HG02884 (cell line): ENCODE measurements at regions not wholly inside any gene's neighbourhood (a gene's known extent, or its start where the extent isn't known, plus 50 kb on each side); places are given as distances from the start of the nearest gene placed in this dataset.

ENCODE experiments used
- ATAC-seq: cut with Tn5 transposase; IDR thresholded peaks from one replicate; pipeline ENCODE4 v1.9.1; 2021; ENCODE audit warnings: mild to moderate bottlenecking, moderate library complexity; ENCODE audit not compliant: unreplicated experiment

GRCh38 chr2:183283209-183283608 lies 159.0 kb downstream of the NUP35 start:
- ATAC-seq = no peak

GRCh38 chr2:183284606-183285005 lies 160.4 kb downstream of the NUP35 start:
- ATAC-seq = no peak

- ATAC-seq = no peak
Observed at GRCh38 chr2:183291436-183291835, 167.2 kb downstream of the NUP35 start.

GRCh38 chr2:183292028-183292427 lies 167.8 kb downstream of the NUP35 start:
- no peak for ATAC-seq

- ATAC-seq = no peak
Observed at GRCh38 chr2:183339311-183339710, 215.1 kb downstream of the NUP35 start.

GRCh38 chr2:183341057-183341456 lies 216.8 kb downstream of the NUP35 start:
- ATAC-seq = no peak

- ATAC-seq = no peak
Observed at GRCh38 chr2:183347969-183348368, 223.7 kb downstream of the NUP35 start.

- peak; percentile 67 for ATAC-seq
Observed at GRCh38 chr2:183348492-183348891, 224.2 kb downstream of the NUP35 start.

GRCh38 chr2:183349091-183349490 lies 224.8 kb downstream of the NUP35 start:
- ATAC-seq = no peak

- ATAC-seq = no peak
Observed at GRCh38 chr2:183359867-183360266, 235.6 kb downstream of the NUP35 start.

GRCh38 chr2:183371545-183371944 lies 247.3 kb downstream of the NUP35 start:
- ATAC-seq = no peak

- ATAC-seq = no peak
Observed at GRCh38 chr2:183375821-183376220, 251.6 kb downstream of the NUP35 start.

- no peak for ATAC-seq
Observed at GRCh38 chr2:183383854-183384253, 259.6 kb downstream of the NUP35 start.

- no peak for ATAC-seq
Observed at GRCh38 chr2:183389546-183390080, 265.4 kb downstream of the NUP35 start.

GRCh38 chr2:183390109-183390508 lies 265.9 kb downstream of the NUP35 start:
- ATAC-seq = no peak

GRCh38 chr2:183404392-183404791 lies 280.1 kb downstream of the NUP35 start:
- no peak for ATAC-seq

GRCh38 chr2:183408562-183408961 lies 284.3 kb downstream of the NUP35 start:
- ATAC-seq = no peak

- no peak for ATAC-seq
Observed at GRCh38 chr2:183409662-183410061, 285.4 kb downstream of the NUP35 start.

- ATAC-seq = no peak
Observed at GRCh38 chr2:183416753-183417152, 292.5 kb downstream of the NUP35 start.

- no peak for ATAC-seq
Observed at GRCh38 chr2:183426825-183427224, 302.6 kb downstream of the NUP35 start.

GRCh38 chr2:183427558-183427957 lies 303.3 kb downstream of the NUP35 start:
- ATAC-seq = no peak

GRCh38 chr2:183428881-183429280 lies 304.6 kb downstream of the NUP35 start:
- no peak for ATAC-seq

GRCh38 chr2:183438541-183438940 lies 314.3 kb downstream of the NUP35 start:
- ATAC-seq = no peak
